RWPE2 (cell line): ENCODE measurements at regions not wholly inside any gene's neighbourhood (a gene's known extent, or its start where the extent isn't known, plus 50 kb on each side); places are given as distances from the start of the nearest gene placed in this dataset.

Experiments used
- ATAC-seq: fragments of 200-7000 bp; cut with Tn5 transposase; 3 replicates; pipeline ENCODE4 v1.9.1; 2021; ENCODE audit warnings: low read depth
- DNase-seq: peaks from one replicate; pipeline ENCODE4 v3.0.0-alpha.2; 2020; ENCODE audit warnings: low spot score
- H3K27ac ChIP-seq: fragments of 450-650 bp; 2 replicates; pipeline ENCODE4 v1.5.1; 2017; ENCODE audit warnings: mild to moderate bottlenecking; ENCODE audit not compliant: poor library complexity, severe bottlenecking
- H3K27me3 ChIP-seq: fragments of 250-450 bp; sonication (Bioruptor Pico); 2 replicates; pipeline ENCODE4 v1.5.1; 2021; ENCODE audit warnings: mild to moderate bottlenecking, moderate library complexity; ENCODE audit not compliant: insufficient read depth, poor library complexity, severe bottlenecking
- H3K36me3 ChIP-seq: fragments of 250-450 bp; sonication (Bioruptor Pico); 2 replicates; pipeline ENCODE4 v1.5.1; 2020; ENCODE audit warnings: low read depth, mild to moderate bottlenecking, moderate library complexity
- H3K4me1 ChIP-seq: fragments of 250-450 bp; sonication (Bioruptor Pico); 2 replicates; pipeline ENCODE4 v1.5.1; 2021; ENCODE audit warnings: mild to moderate bottlenecking, moderate library complexity; ENCODE audit not compliant: insufficient read depth, poor library complexity, severe bottlenecking
- H3K4me3 ChIP-seq: fragments of 250-450 bp; sonication (Bioruptor Pico); 2 replicates; pipeline ENCODE4 v1.5.1; 2021; ENCODE audit warnings: mild to moderate bottlenecking, moderate library complexity; ENCODE audit not compliant: severe bottlenecking
- H3K9me3 ChIP-seq: fragments of 250-450 bp; sonication (Bioruptor Pico); 2 replicates; pipeline ENCODE4 v1.5.1; 2021; ENCODE audit warnings: mild to moderate bottlenecking, moderate library complexity; ENCODE audit not compliant: severe bottlenecking
- TF ChIP-seq, protein P1 (sequence below): fragments of 450-650 bp; IDR thresholded peaks from one replicate; pipeline ENCODE4 v1.5.1; 2017; ENCODE audit warnings: mild to moderate bottlenecking, moderate library complexity; ENCODE audit not compliant: poor library complexity, severe bottlenecking

- H3K4me1 ChIP-seq = peaks cover 9% of the 10 kb centered on the region
- H3K27me3 ChIP-seq = no peaks in the 10 kb centered on the region
- H3K36me3 ChIP-seq = no peaks in the 10 kb centered on the region
- no peak overlapping the region for H3K27ac ChIP-seq
- H3K9me3 ChIP-seq = no peaks in the 10 kb centered on the region
- ATAC-seq (no peak), DNase-seq (no peak)
- H3K4me3 ChIP-seq = no peak overlapping the region
- TF ChIP-seq, protein P1, sequence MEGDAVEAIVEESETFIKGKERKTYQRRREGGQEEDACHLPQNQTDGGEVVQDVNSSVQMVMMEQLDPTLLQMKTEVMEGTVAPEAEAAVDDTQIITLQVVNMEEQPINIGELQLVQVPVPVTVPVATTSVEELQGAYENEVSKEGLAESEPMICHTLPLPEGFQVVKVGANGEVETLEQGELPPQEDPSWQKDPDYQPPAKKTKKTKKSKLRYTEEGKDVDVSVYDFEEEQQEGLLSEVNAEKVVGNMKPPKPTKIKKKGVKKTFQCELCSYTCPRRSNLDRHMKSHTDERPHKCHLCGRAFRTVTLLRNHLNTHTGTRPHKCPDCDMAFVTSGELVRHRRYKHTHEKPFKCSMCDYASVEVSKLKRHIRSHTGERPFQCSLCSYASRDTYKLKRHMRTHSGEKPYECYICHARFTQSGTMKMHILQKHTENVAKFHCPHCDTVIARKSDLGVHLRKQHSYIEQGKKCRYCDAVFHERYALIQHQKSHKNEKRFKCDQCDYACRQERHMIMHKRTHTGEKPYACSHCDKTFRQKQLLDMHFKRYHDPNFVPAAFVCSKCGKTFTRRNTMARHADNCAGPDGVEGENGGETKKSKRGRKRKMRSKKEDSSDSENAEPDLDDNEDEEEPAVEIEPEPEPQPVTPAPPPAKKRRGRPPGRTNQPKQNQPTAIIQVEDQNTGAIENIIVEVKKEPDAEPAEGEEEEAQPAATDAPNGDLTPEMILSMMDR = no peak
Observed at GRCh38 chr2:191760655-191761262, 82.8 kb downstream of the NABP1 start.

DNA sequence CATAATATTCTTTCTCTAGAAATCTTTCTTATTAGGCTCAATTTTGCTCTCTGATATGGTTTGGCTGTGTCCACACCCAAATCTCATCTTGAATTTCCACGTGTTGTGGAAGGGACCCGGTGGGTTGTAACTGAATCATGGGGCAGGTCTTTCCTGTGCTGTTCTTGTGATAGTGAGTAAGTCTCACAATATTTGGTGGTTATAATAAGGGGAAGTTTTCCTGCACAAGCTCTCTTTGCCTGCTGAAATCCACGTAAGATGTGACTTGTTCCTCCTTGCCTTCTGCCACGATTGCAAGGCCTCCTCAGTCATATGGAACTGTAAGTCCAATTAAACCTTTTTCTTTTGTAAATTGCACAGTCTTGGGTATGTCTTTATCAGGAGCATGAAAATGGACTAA is 73.8 kb downstream of the CAVIN2 start:
- Histone ChIP-seq H3K4me1 (no peaks in the 10 kb centered on the region), H3K27ac (no peak overlapping the region), H3K27me3 (no peaks in the 10 kb centered on the region), H3K4me3 (no peak overlapping the region), H3K9me3 (no peaks in the 10 kb centered on the region), H3K36me3 (no peaks in the 10 kb centered on the region)
- ATAC-seq (no peak), DNase-seq (no peak)
- TF ChIP-seq, protein P1 = no peak

- H3K27ac ChIP-seq = no peak overlapping the region
- no peaks in the 10 kb centered on the region for H3K27me3 ChIP-seq
- TF ChIP-seq, protein P1 = no peak
- DNase-seq = no peak
- H3K4me3 ChIP-seq = no peak overlapping the region
- no peaks in the 10 kb centered on the region for H3K9me3 ChIP-seq
- no peak for ATAC-seq
- no peaks in the 10 kb centered on the region for H3K36me3 ChIP-seq
- no peaks in the 10 kb centered on the region for H3K4me1 ChIP-seq
Observed at GRCh38 chr2:191777351-191777750, 69.5 kb downstream of the CAVIN2 start.

GRCh38 chr2:191778041-191778440 is 68.8 kb downstream of the CAVIN2 start:
- ATAC-seq = no peak
- Histone ChIP-seq H3K9me3 (no peaks in the 10 kb centered on the region), H3K27ac (no peak overlapping the region), H3K4me1 (no peaks in the 10 kb centered on the region), H3K36me3 (no peaks in the 10 kb centered on the region), H3K27me3 (no peaks in the 10 kb centered on the region), H3K4me3 (no peak overlapping the region)
- TF ChIP-seq, protein P1 = no peak
- DNase-seq = no peak

DNA sequence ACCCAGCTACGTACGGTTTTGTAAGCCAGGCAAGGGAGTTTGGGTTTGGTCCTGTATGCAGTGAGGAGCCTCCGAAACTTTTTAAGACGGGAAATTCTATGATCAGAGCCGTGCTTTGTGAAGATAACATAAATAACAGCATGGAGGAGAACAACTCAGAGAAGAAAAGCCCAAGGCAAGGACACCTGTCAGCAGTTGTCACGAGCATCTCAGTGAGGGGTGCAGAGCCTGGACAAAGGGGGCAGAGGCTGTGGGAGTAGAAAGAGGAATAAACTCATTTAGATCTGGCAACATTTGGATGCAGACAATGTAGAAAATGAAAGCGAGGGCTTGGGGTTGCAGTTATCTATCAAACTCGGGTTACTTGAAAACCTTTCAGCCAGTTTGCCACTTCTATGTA is 64.5 kb downstream of the CAVIN2 start:
- Histone ChIP-seq H3K4me3 (no peak overlapping the region), H3K36me3 (no peaks in the 10 kb centered on the region), H3K27ac (no peak overlapping the region), H3K4me1 (no peaks in the 10 kb centered on the region), H3K27me3 (no peaks in the 10 kb centered on the region), H3K9me3 (no peaks in the 10 kb centered on the region)
- TF ChIP-seq, protein P1 = no peak
- no peak for DNase-seq
- no peak for ATAC-seq
